Fibroblast of skin of back (primary cell): ENCODE measurements at regions not wholly inside any gene's neighbourhood (a gene's known extent, or its start where the extent isn't known, plus 50 kb on each side); places are given as distances from the start of the nearest gene placed in this dataset.
"Not testable (repeated sequence)": the region's sequence is repeated elsewhere in the genome, so short reads cannot be mapped to it uniquely, and the experiment has no call there.

ENCODE experiments used
- DNase-seq: peaks from one replicate; pipeline ENCODE4 v3.0.0-alpha.2; 2013

DNA sequence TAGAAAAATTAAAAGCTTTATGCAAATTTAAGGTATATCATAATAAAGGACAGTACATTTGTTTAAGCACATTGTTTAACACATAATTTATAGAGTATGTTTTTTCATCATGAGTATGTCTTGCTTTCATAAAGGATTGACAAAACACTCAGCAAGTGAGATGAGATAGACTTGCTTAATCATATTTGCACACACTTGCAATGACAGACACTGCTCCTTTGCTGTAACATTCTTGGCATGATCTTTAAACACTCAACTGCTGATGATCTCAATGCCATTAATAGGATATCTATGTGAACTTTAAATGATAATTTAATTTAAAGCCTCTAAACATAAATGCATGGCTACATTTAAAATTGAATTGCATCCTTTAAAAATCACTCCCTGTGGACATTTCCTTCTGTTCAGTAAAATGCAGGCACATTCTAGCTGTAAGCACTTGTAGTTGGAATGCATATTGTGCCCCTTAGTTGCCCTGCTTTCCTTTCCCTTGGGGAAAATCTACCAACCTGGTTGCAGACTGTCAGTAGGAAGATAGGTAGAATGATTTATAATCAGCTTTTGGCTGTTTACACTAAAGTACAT is 979.0 kb downstream of the TMTC2 start:
- DNase-seq = no peak

DNA sequence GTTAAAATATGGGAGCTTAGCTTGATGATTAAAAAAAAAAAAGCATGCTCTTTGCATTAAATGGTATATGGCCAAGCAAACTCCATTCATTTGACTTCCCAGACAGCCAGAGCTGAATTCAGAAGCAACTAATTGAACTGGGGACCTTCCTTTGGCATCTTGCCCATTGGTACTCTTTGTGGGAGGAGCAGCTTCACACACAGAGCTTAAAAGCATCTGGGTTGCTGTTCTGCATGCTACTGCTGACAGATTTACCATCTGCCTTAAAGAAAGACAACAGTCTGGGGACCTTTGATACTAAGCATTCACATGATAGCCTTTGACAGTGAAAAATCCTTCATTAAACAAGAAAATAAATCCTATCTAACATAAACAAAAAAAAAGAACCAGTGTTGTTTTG is 977.9 kb downstream of the TMTC2 start:
- no peak for DNase-seq

DNA sequence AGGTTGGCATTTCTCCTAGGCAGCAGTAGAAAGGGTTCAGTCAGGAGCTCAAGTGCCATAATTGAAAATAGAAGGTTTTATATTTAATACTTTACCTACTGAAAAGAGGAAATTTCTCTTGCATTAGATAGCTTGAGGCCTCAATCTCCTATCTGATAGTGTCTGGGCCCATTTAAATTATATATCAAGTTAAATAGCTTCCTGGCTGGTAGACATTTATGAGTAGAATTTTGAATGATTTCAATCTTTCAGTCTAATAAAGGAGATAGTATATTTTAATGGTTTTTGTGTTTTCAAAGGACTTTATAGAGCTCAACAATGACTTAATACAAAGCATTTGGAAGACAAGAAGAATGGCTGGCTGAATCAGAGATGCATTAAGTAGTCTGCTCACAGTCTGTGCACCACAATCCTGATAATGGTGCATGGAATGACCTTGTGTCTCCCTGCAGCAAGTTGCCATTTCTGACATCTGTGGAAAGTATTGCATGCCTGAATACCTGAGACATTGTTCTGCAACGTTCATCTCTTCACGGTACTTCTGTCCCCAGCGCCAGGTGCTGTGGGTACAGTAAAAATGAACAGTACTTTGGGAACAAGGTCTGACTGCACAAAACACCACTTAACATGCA is 974.1 kb downstream of the TMTC2 start:
- DNase-seq = no peak

DNA sequence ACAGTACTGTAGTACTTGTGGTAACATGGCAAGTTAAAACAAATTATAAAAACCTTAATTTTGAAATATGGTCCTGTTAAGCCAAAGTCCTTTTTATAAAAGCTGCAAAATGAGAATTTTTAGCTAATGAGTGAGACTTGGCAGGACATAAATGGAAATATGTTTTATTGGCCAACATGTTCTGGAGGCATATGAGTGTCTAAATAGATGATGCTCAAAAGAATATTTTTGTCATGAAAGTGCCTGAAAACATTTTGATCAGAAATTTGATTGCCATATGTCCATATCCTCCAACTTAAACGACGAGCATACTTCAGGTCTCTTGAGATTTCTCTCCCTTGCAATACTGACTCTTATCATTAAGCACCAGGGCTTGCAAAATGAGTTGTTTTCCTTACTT is 972.6 kb downstream of the TMTC2 start:
- DNase-seq = no peak

DNA sequence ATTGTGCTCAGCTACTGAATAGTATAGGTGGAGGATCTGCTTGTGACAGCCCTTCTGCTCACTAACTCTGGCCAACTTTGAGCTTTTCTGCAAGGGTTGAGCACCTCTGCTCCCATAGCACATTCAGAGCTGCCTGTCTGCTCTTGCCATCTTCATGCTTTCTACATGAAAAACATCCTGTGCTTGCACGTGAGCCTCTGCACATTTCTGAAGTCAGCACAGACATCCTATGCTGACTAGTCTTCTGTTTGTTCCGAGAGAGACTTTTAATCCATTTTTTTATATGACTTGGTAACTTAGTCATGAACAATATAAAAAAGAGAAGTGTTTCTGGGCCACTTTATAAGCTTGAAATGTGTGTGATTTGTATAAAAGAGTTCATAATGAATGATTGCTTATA is 969.3 kb downstream of the TMTC2 start:
- no peak for DNase-seq

DNA sequence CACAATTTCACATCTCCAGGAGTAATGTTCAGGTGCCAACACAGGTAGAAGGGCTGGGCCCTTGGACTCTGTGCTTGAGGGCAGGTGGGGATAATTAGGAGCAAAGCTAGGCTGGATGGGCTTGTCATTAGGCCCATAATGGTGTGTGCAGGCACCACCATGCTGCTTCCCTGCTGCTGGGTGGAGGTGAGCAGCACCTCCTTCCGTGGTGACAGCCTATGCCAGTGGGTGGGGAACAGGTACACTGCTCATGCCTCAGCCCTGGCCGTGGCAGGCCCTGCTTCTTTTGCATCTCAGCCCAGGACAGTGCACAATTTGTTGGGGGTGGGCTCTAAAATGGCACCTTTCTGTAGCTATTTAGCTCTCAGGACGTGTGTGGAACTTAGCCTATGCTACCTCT is 955.5 kb downstream of the TMTC2 start:
- no peak for DNase-seq

DNA sequence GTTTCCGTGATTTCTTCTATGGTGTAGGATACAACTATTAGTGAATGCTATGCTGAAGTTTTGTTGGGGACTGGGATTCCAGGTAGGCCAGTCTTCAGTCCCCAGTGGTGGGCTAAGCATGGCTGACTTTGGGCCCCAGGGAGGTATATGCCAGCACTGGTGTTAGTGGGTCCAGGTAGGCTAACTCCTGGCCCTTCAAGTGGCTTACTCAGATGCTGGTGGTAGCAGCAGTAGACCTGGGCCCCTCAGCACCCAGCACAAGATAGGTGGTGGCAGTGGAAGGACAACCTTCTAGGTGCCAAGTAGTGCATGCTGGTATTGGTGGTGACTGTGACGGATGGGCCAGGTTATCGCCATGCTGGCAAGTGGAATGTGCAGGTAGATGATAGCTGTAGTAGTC is 955.1 kb downstream of the TMTC2 start:
- no peak for DNase-seq

DNA sequence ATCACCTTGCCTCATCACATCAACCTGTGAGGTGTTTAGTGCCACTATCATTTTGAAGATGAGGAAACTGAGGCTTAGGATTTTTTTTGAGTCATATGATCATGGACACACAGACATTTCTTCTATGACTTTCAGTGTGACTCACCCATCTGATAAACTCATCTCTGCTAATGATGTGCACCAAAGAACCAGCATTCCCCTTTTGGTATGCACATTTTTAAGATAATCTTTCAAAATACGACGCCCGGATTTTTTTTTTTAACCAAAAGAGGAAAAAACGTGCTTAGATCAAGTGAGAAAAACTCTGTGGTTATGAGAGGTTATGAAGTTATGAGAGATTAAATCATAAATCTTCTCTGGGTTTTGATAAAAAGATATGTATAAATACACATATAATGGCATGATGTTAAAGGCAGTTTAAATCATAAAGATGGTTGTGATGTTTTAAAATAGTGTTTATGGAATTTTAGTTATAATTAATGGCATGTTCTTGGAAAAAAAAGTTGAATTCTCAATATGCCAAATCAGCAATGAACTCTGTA is 948.1 kb downstream of the TMTC2 start:
- peak; percentile 84 for DNase-seq

DNA sequence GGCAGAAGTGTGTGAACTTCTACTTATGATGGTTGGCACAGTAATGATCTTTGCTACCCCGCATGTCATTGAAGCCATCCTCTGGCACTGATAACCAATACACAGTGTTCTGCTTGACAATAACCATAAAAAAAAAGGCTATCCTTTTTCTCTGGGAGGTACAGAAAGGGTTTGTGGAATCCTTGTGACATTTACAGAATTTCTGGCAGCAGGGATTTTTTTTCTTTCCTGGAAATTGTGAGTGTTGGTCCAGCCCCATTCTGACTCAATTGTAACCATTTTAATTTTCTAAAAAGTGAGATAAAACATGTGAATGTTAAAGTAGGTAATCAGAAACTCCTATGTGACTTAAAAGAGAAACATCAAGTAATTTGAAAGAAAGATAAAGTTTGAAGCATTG is 943.8 kb downstream of the TMTC2 start:
- DNase-seq = no peak

DNA sequence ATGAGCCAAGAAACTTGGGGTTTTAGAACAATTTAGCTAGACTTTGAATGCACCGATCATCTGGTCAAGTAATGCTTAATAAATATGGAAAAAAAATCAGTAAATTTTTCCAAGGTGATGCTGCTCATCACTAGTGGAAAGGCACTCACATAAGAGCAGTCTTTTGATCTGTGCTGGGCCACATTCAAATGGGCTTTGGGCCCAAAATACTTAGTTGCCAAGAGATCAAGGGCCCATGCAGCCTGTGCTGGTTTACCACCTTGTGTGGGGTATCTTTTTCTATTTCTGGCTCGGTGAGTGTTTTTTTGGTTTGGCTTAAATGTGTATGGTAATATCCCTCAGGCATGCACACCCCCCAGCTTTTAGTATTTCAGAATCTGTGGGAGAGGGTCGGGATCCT is 943.2 kb downstream of the TMTC2 start:
- DNase-seq = no peak

DNA sequence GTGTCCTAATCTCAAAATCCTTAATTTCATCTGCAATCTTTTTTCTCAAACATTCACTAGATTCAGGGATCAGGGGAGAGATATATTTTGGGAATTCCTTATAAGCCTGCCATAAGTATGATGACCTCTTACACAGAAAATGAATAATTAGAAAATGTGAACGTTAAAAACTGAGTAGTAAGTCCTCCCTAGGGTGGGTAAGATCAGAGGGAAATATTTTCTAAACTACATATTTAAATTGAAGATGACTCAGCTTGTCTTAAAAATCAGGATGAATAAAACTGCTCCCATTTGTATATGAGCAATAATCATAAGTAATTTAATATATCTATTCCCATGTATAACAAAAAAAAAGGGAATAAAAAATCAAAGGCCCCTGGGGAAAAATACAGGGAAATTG is 935.5 kb downstream of the TMTC2 start:
- DNase-seq = no peak

DNA sequence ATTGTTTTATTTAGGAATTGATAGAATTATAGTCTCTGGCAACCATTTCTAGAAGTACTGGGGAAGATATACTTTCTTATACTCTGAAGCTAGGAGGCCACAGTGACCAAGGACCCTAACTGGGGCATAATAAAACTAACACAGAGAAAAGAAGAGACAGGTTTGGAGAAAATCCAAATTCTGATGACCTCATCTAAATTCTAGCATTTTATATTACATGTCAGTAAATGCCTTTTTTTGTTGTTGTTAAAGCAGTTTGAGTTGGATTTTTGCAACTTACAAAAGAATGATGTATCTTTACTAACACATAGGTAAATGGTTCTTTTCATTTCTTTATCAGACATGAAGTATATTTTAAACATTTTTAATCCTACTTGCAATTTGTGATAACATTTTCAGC is 933.3 kb downstream of the TMTC2 start:
- no peak for DNase-seq

DNA sequence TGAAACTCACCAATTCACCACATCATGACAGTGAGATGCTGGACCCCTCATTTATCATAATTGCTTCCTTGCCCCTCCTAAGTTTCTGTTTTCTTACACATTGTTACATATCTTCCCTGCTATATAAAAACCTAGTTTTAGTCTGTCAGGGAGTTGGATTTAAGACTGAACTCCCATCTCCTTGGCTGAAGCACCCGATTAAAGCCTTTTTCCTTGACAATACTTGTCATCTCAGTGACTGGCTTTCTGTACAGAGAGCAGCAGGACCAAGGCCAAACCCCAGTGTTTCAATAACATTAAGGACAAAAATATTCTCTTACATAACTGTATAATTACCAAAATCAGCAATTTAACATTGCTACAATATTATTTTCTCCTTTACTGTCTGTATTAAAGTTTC is 928.4 kb downstream of the TMTC2 start:
- DNase-seq = no peak

DNA sequence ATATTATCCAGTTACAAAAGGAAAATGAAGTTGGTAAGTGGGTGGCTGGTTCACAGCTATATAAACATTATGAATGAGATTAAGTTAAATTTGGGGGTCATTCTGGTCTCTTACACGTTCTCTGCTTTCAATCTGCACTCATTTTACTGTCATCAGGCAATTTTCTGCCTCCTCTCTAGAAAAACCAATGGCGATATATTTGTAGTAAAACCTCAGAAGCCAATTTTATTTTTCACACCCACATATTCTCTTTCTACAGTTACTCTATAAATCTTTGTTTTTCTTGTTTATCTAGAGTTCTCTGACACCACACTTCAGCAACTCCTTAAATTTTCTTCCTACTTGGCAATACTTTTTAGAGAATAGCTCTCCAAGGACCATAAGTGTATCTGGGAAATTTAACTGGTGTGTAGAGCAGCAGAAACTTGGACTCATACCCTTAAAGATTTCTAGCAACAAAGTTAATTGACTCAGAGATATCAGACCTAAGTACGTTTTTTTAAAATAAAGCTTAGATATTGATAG is 926.9 kb downstream of the TMTC2 start:
- no peak for DNase-seq

DNA sequence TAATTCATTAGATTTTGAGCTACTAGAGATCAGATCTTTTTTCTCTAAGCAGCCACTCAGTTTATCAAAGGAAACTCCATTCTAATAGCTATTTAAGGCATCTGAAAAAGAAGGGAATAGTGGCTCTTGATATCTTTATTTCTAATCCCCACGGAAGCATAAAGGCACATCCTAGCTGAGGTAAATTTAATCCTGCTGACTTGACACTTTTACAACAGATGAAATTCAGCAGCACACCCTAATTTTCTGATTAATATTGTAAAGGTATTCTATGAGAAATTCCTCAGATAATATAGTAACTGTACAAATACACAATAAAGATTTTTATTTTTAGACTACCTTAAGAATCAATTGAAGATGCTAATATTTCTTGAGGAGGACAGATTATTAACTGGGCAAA is 916.4 kb downstream of the TMTC2 start:
- DNase-seq = no peak

DNA sequence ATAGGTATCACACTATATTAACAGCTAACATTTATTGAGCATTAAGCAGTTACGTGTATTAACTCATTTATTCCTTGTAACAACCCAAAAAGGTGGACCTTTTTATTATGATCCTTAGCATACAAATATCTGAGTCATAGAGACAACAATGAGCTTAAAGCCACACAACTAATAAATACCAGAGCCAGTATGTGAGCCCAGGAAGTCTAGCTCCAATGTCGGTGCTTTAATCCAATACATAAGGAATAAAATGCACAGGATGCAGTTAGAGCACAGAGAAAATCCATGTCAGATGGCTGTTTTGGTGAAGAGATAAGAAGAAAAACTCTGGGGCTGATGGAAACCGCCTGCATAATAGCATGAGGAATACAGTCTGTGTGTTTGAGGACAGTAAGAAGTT is 888.6 kb downstream of the TMTC2 start:
- DNase-seq = no peak

DNA sequence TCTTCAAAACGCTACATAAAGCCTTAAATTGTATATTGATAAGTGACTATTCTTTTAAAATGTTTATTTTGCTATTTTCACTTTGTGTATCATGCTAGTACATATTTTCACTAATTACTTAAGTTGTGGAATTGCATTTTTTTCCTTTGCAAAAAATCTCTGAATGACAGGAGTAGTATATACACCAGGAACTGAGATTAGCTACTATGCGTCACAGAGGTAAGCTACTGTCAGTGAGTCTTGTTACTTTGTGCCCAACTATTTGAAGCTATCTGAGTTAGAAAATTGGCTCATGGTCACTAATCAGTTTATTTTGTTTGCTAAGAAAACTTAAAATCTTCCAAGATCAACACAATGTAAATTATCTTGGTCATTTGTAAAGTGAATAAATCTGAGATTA is 887.4 kb downstream of the TMTC2 start:
- no peak for DNase-seq

DNA sequence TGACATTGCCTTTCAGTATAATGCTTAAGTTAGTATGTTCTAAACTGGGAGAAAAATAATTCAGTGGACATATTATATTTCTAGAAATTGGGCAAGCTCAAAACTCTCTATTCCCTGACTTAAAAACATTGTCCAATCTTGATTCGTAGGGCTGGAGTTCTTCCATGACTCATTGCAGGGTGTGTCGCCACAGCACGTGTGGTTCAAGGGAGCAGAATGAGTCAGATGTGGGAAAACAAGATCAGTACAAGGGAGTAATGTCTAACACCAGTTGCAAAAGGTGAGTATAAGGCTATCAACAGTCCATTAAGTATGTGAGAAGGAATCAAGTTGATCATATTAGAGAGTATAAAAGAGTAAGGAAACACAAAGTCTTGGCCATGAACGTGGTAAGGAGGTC is 887.0 kb downstream of the TMTC2 start:
- DNase-seq = peak; percentile 79

DNA sequence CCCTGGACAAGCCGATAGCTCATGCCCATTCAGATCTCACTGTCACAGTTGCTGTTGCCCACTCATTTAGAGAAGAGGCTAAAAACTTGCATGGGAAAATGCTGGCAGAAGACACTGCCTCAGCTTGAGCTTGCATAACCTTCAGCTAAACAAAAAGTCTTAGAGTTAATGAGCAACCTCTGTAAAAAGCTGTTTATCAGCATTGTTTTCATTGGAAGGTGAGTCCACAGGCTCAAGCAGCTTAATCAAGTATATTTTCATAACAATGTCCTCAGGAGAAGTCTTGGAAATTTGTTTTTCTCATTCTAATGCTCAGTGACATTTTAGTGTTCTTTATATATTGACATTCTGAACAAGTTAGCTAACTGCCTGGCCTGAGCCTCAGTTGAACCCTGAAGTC is 872.9 kb downstream of the TMTC2 start:
- DNase-seq = no peak

DNA sequence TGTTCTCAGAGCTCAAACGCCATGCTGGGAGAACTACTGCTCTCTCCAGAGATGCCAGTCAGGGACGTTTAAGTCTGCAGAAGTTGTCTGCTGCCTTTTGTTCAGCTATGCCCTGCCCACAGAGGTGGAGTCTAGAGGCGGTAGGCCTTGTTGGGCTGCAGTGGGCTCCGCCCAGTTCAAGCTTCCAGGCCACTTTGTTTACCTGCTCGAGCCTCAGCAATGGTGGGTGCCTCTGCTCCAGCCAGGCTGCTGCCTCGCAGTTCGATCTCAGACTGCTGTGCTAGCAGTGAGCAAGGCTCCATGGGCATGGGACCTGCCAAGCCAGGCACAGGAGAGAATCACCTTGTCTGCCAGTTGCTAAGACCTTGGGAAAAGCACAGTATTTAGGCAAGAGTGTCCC is 869.3 kb downstream of the TMTC2 start:
- DNase-seq = not testable (repeated sequence)

DNA sequence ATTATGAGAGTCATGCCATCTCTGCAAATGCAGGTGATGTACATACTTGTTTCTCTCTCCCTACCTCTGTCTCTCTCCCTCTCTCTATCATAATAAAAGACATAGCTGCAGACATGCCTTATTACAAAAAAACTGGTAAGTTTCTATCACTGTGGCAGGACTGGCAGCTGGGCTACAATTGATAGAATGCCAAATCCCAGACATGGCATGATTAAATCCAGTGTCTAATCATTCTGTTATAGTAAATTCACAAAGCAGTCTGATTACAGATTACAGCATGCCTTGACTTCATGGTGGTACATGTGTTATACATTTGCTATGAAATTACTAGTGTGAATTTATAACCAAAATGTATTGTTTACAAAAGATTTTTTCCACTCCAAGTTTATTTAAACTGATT is 854.7 kb downstream of the TMTC2 start:
- DNase-seq = no peak

DNA sequence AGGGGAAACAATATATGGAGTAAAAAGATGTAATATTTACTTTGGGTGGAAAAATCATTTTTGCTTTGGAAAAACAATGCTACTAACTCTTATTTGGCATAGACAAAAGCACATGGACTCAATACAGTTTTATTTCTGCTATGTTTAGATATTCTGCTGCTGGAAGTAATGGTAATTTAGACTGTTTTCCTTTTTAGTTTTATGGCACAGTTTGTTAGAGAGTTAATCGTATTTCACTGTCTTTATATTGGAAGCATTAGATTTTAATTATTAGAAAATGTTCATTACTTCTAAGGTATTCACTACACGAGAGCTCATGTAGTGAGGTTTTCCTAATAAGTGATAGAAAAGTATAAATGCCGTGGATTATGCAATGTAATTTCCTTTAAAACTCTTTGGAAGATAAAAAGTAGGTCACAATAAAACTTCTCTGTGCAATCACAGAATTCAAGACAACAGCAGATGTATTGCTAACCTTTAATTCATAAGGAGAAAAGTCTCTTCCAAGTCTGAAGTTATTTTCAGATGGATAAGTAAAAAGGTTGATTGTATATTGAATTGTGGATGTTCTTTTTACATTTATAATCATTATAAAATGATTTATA is 851.8 kb downstream of the TMTC2 start:
- DNase-seq = no peak

DNA sequence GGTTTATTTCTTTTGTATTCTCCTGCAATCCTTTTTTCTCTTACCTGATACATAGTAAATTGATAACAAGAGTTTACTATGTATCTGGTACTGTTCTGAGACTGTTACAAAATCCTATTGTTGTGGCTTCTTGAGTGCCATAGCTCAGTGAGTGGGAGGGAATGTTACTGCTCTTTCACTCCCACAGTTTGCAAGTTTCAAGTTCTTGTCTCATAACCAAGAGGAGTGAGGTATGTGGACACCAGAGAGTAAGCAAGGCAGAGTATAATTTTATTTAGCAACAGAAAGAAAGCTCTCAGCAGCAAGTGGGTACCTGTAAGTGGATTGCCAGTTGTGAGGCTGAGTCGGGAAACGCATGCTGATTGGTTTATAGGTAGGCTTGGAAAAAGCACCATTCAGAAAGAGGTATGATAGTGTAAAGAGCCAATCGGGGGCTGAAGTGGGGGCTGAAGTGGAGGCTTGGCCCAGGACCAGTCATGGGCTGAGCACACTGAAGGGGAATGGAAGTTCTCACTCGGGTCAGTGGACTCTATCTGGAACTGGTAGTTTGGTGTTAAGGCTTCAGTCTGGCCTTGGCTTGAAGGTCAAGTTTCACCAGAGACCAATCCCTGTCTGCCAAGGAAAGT is 850.8 kb downstream of the TMTC2 start:
- DNase-seq = no peak

DNA sequence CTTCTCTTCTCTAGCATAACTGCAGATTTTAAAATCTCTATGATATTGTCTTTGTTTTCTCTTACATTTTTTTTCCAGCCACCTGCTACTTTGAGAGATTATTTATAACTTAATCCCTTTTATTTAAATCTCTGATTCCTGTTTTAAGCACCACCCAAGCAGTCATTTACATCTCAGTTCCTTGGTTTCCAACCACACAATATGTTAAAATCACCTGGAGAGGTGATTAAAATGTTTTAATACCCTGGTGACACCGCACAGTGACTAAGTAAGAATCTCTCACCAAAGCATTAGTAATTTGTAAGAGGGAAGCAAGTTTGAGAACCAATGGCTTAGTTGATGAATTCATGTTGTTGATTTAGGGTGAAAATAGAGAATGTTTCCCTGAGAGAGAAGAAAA is 849.8 kb downstream of the TMTC2 start:
- DNase-seq = no peak
